GM21528 (cell line): ENCODE measurements at regions not wholly inside any gene's neighbourhood (a gene's known extent, or its start where the extent isn't known, plus 50 kb on each side); places are given as distances from the start of the nearest gene placed in this dataset.
"Not testable (repeated sequence)": the region's sequence is repeated elsewhere in the genome, so short reads cannot be mapped to it uniquely, and the experiment has no call there.

ENCODE experiments used
- ATAC-seq: cut with Tn5 transposase; IDR thresholded peaks from one replicate; pipeline ENCODE4 v1.9.1; 2021; ENCODE audit warnings: mild to moderate bottlenecking, moderate library complexity; ENCODE audit not compliant: unreplicated experiment, low FRiP score

DNA sequence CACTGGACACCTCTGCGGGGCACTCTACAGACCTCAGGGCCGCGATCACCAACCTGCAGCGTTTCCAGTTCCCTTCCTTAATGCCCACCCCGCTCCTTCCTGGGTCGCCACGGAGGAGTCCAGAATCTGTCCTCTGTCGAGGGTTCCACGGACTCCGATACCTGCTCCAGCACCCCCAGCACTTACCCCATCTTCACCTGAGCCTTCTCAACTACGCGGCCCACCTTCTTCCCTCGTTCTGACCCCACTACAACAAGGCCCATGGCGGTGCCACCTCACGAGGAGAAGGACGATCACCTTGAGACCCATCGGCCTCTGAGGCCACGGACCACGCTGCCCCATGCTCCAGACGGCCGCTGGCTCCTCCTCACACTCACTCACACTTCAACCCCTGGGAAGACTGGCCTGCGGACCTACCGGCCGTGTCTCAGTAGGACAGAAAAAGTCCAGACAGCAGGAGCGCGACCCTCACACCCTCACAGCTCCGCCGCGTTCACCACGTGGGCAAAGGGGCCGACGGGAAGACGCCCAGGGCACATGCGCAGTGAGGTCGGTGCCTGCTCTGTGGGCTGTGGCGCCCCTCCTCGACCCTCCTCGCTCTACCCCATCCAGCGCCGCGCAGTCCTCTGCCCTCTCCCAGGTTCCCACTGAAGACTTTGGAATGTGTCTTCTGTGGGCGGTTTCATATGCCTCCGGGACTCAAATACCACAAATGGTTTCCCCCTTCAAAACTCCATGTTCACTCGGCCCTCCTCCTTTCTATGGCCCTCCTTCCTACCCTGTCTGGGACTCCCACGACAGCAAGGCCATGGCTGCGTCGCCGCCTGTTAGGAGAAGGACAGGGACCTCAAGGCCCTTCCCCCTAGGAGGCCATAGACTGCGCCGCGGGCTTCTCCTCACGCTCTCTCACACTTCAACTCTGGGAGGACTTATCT lies 193.9 kb upstream of the PHF14 start:
- no peak for ATAC-seq

DNA sequence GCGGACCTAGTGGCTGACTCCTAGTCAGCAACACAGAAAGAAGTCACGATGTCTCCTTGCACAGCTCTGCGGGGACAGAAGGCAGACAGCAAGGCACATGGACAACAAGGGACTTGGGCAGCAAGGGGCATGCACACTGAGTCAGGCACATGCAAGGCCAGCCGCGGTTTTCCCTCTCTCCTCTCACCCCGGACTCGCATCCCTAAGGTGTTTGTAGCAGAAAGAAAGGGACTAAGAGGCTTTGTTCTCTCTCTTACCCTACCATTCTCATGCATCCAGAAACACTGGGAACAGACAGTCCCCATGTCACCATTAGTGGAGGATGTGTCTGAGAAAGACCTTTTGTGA lies 193.3 kb upstream of the PHF14 start:
- no peak for ATAC-seq

DNA sequence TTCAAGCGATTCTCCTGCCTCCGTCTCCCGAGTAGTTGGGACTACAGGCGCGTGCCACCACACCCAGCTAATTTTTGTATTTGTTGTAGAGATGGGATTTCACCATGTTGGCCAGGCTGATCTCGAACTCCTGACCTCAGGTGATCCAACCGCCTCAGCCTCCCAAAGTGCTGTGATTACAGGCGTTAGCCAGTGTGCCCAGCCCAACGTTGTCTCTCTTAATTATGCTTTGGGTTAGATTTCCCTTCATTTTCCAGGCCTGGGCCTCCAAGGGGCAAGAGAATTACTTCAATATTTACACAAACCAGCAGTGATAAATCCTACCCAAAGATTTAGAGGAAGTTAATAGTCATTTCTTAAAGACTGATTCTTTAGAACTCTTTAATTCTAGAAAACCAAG lies 186.7 kb upstream of the PHF14 start:
- ATAC-seq = not testable (repeated sequence)

DNA sequence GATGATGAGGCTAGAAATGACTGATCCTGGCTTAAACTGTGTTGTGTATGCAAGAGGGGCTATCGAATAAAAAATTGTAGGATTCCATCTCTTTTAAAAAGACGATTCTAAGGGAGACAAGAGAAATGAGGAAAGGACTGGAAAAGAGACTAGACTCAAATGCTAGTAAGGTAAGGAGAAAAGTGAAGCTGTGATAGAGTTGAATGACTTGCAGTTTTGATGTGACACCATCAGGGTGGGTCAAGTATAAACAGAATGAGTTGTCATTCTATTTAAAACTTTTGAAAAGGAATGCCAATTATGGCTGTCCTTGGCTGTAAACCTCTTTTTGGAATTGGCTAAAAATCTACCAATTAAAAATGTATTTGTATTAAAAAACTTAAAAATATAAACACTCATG lies 184.5 kb upstream of the PHF14 start:
- ATAC-seq = no peak

DNA sequence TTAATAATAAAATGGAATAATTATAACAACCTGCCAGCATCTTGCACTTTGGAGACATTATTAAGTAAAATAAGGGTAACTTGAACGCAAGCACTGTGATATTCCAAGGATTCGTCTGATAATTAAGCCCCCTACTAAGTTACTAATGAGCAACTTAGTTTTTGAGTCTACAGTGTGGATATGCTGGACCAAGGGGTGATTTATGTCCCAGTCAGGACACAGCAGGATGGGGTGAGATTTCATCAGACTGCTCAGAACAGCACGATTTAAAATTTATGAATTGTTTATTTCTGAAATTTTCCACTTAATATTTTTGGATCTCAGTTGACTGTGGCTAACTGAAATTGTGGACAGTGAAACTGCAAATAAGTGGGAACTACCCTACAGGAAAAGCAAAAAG lies 182.8 kb upstream of the PHF14 start:
- ATAC-seq = no peak

DNA sequence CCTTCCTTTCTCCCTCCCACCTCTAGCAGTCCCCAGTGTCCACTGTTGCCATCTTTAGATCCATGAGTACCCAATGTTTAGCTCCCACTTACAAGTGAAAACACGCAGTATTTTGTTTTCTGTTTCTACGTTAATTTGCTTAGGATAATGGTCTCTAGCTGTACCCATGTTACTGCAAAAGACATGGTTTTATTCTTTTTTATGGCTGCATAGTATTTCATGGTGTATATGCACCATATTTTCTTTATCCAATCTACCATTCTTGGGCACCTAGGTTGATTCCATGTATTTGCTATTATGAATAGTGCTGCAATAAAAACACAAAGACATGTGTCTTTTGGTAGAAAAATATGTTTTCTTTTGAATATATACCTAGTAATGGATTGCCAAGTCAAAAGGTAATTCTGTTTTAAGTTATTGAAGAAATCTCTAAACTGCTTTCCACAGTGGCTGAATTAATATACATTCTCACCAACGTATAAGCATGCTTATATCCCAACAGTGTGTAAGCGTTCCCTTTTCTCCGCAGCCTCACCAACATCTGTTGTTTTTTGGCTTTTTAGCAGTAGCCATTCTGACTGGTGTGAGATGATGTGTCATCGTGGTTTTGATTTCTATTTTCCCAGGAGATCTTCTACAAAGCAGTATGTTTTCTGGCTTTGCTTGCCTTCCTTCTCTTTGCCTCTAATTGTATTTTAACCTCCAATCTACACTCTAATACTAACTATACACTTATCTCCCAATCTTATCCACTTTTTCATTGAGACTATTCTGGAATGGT lies 179.5 kb upstream of the PHF14 start:
- no peak for ATAC-seq

DNA sequence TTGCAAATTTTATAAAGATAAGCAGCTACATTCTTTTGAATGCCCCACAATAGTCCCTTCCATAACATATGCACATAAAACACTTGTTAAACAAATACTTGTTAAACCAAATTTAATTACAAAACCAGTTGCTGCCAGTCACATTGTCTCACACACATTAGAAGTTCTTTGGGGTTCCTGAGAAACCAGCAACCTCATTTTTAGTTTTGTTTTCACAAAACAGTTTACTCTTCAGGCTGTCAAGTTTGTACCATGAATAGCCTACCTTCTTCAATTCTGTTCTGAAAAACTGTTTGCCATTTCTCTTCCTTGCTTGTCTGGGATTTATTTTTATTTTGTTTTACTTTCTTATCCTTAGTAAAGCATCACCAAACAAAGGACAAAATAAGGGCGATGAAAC lies 176.5 kb upstream of the PHF14 start:
- ATAC-seq = no peak

DNA sequence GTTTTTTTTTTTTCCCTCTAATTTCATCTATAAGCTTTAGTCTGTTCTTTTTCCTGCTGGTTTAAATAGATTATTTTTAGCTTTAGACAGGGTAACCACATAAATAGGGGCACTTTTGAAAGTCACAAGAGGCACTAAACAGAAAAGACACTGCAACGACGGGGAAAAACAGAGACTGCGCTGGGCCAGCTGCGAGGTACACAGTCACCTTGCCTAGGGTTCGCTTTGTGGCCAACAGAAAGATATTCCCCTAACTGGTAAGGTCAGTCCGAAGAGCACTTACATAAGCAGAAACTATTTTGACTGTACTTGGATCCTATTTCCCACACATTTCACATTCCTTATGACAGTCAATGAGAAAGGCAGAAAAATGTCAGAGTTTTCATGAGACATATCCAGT lies 175.6 kb upstream of the PHF14 start:
- no peak for ATAC-seq

DNA sequence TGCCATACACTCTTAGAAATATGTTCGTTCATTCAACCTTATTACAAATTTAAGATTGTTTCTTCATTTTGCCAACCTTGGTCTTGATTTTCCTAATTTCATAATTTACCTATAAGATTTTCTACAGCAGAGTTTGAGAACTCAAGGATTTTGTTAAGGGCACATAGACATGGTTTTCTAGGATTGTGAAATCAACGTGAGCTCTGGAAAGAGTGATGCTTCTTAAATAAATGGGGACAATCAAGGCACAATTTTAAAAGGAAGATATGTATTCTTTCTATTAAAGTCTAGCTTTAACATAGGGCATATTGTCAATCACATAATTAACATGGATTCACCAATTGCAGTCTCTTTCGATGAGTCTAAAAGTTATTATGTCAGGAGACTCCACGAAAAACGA lies 174.2 kb upstream of the PHF14 start:
- no peak for ATAC-seq

DNA sequence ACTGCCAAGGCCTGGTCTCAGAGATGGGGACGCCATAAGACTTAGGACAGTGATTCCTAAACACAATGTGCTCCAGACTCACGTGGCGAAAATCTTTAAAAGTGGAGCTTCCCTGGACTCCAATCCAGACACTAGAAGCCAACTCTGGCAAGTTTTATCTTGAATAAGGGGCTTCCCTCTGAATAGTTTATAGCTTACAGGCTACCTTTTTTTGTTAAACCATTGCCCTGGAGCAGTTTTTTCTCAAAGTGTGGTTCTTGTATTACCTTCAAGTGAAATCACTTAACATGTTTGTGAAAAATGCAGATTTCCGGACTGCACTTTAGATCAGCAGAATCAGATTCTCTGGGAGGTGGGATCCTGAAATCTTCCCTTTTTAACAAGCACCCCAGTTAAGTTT lies 171.7 kb upstream of the PHF14 start:
- ATAC-seq = no peak

DNA sequence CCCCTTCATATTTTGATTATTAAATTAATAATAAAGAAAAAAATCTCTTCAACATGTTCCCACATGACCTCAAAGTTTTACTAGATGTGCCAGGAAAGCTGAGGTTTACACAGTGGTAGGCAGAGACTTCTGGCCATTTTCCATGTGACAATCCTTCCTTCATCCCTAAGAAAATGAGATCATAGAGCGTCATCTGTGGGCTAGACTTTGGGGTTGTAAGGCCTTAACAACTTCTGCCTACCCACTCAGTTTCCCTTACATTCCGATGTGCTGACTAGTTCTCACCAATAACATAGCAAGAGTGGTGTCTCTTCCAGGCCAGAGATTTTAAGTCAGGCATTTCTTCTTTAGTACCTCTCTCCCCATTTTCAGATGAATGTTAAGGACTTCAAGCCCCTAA lies 171.1 kb upstream of the PHF14 start:
- no peak for ATAC-seq

DNA sequence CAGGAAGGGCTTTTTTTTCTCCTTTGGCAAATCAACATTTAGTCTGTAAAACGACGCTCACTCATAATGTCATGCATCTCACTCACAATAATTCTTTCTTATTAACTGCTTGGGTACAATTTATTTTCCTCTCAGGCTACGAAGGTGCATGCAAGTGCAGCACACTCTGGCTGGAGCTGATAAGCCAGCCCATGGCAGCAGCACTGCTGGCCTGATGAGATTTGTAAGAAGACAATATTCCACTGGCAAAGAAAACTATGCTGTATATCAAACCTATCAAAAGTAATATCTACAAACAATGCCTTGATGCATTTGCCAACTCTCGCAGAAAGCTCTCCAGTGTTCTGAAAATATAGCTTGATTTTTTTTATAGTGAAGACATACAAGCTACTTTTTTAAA lies 170.0 kb upstream of the PHF14 start:
- no peak for ATAC-seq

DNA sequence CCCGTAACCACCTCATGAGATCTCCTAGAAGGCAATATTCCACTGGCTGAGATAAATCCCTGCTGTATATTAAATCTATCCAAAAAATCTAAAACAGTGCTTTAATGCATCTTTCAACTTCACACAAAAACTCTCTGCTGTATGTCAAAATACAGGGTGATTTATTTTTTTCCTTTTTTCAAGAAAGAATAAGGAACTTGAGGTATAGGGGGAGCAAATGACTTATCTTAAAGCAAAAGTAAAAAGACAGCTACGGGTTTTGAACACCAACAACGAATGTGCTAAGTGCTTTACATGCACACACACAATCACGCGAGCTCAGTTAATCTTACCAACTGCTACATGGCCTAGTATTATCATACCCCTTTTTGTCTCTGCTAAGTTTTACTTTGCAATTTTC lies 168.9 kb upstream of the PHF14 start:
- ATAC-seq = no peak

DNA sequence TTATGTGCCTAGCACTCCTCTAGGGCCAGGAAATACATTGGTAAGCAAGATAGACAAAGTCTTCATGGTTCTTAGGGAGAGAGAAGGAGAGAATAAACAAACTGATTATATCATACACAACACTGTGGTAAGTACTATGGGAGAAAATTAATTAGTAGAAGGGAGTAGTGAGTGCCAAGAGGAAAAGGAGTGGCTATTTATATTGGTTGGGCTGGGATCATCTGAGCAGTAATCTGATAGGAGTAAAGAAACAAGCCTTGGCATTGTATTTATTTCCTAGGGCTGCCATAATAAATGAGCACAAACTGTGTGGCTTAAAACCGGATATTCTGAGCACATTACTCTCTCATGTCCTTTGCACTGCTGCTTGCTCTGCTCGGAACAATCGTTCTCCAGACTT lies 158.1 kb upstream of the PHF14 start:
- ATAC-seq = no peak

DNA sequence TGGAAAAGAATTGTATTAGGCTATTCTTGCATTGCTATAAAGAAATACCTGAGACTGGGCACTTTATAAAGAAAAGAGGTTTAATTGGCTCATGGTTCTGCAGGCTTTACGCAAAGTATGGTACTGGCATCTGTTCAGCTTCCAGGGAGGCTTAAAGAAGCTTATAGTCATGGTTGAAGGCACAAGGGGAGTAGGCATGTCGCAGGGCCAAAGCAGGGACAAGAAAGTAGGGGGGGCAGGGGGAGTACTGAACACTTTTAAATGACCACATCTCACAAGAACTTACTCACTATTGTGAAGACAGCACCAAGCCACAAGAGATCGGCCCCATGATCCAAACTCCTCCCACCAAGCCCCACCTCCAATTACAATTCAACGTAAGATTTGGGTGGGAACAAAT lies 152.5 kb upstream of the PHF14 start:
- no peak for ATAC-seq

DNA sequence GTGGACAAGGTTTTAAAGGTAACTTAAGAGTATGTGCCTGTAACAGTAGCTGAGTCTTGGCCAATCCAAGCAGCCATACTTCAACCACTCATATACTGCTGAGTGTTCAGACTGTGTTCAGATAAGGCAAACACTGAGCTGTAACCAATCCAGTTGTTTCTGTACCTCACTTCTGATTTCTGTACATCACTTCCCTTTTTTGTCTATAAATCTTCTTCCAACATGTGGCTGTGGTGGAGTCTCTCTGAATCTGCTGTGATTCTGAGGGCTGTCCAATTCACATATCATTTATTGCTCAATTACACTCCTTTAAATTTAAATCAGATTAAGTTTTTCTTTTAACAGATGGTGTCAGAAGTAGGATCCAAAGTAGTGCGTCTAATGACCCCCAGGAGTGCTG lies 149.5 kb upstream of the PHF14 start:
- ATAC-seq = no peak

DNA sequence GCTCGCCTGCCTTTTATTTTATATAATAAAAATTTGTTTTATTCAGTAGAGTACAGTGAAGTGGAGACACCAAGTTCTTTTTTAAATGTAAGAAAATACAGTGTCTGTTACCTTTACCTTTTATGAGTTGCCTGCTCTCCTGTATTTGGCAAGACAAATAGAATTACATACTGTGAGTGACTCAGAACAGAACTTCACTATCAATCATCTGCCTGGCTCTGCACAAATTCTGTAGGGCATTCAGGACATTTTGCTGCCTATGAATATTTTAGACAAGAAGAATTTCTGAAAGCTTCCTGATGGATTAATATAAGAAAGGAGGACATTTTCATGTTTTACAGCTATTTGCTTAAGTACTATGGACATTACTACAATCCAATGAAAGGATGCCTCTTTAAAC lies 135.4 kb upstream of the PHF14 start:
- ATAC-seq = no peak

DNA sequence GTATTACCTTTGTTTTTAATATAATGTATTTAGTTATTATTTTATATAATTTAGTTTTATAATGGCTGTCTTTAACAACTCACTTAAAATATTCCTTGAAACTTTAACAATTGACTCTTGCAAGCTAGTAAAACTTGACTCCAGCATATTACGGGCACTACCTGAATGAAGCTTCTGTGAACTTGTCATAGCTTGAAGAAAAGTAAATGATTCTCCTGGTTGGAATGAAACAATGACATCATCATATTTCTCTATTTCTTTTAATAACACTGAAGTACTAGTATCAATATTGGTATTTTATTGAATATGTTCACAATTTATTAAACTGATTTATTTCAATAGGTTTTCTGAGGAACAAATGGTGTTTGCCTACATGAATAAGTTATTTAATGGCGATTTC lies 128.4 kb upstream of the PHF14 start:
- no peak for ATAC-seq

DNA sequence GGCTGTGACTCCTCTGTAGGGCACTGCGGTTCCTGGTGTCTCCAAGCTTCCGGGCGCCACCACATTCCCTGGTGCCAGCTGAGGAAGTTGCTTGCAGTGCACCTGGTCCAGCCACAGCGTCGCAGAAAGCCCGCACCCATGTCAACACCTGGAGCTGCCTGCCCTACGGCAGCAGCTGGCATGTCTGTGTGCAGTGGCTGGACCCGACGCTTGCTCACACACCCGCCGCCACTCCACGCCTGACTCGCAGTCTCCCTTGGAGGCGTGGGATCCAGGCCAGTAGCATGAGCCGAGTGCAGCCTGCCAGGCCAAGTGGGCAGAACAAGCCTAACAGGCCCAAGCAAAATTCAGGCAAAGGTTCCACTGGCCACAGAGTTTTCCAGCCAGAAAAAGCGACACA lies 118.1 kb upstream of the PHF14 start:
- no peak for ATAC-seq

DNA sequence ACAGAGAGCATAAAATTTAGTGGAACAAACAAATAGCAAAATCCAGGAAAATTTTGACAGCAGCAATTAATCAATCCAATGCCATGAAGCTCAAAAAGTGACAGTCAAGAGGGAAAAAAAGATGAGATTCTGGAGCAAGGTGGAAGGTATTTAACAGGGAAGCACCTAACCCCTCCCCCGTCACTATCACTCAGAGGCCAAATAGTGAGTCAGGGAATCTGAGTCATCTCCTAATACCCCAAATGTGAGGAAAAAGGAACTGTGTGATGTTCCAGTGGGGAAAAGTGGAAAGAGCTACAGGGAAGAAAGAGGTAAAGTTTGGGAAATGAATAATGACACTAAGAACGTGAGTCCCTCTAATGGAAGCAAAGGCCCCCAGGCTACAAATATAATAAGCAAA lies 113.2 kb upstream of the PHF14 start:
- ATAC-seq = no peak

DNA sequence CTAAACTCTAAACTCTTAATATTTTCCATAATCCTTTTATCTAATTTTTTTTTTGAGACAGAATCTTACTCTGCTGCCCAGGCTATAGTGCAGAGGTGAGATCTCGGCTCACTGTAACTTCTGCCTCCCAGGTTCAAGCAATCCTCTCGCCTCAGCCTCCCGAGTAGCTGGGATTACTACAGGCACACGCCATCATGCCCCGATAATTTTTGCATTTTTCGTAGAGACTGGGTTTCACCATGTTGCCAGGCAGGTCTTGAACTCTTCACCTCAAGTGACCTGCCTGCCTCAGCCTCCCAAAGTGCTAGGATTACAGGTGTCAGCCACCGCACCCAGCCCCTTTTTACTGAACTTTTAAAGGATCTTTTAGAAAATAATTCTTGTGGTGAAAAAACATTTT lies 110.2 kb upstream of the PHF14 start:
- no peak for ATAC-seq

DNA sequence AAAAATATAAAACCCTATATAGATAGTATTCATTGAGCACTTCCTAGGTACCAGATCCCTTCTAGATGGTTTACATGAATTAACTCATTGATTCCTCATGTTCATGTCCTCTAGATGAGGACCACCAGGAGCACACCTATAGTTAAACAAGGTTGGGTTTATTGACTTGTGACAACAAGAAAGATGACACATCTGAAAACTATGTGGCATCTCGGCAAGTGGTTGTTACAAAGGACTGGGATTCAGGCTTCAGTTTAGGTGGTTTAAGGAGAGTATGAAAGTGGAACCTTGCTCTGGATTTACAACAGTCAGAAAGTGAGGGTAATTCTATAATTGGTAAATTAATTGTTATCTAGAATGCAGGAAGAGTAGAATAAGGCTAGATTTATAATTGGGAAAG lies 99.0 kb upstream of the PHF14 start:
- no peak for ATAC-seq
